Thoracic aorta (tissue), 2 donors: ENCODE measurements at regions not wholly inside any gene's neighbourhood (a gene's known extent, or its start where the extent isn't known, plus 50 kb on each side); places are given as distances from the start of the nearest gene placed in this dataset.

ENCODE experiments used
- ATAC-seq: fragments of 150-250 bp; one replicate; pipeline ENCODE4 v1.8.0; 2017; ENCODE audit warnings: low read depth; ENCODE audit not compliant: insufficient number of reproducible peaks, low FRiP score
- DNase-seq: peaks from one replicate; pipeline ENCODE4 v3.0.0-alpha.2; 2020; ENCODE audit warnings: low spot score
- H3K27ac ChIP-seq, 2 donors: fragments of 200-600 bp; sonication (generic); 1 replicate in 1 of 2; 2 replicates in 1 of 2; pipeline ENCODE4 v1.5.1; 2016; ENCODE audit warnings: mild to moderate bottlenecking in 2 of 2, moderate library complexity in 2 of 2
- H3K27me3 ChIP-seq: fragments of 200-600 bp; sonication (generic); replicated peaks from 2 replicates; pipeline ENCODE4 v1.6.0; 2016; ENCODE audit warnings: mild to moderate bottlenecking; ENCODE audit not compliant: insufficient read depth
- H3K36me3 ChIP-seq: fragments of 200-600 bp; sonication (generic); one replicate; pipeline ENCODE4 v1.5.1; 2016
- H3K4me1 ChIP-seq, 2 donors: fragments of 200-600 bp; sonication (generic); 1 replicate in 1 of 2; 2 replicates in 1 of 2; pipeline versions ENCODE4 v1.5.1 to v1.6.0; 2016; ENCODE audit warnings: low read depth in 2 of 2, mild to moderate bottlenecking in 1 of 2; ENCODE audit not compliant: control insufficient read depth in 1 of 2
- H3K4me3 ChIP-seq: fragments of 200-600 bp; sonication (generic); 2 replicates; pipeline ENCODE4 v1.5.1; 2016; ENCODE audit warnings: mild to moderate bottlenecking
- H3K9me3 ChIP-seq: fragments of 200-600 bp; sonication (generic); 2 replicates; pipeline ENCODE4 v1.5.1; 2016
- TF ChIP-seq, protein P1 (sequence below): fragments of 200-600 bp; sonication (generic); IDR thresholded peaks from one replicate; pipeline ENCODE4 v1.5.1; 2019; ENCODE audit warnings: antibody characterized with exemption

DNA sequence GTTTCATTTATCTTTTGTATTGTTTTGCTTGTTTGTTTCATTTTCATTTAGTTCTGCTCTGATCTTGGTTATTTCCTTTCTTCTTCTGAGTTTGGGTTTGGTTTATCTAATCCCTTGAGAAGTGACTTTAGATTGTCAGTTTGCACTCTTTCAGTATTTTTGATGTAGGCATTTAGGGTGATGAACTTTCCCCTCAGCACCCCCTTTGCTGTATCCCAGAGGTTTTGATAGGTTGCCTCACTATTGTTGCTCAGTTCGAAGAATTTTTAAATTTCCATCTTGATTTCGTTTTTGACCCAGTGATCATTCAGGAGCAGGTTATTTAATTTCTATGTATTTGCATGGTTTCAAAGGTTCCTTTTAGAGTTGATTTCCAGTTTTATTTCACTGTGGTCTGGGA, 119.6 kb upstream of the SSTR4 start:
- H3K27ac ChIP-seq = no peak overlapping the region
- no peaks in the 10 kb centered on the region for H3K9me3 ChIP-seq
- H3K4me1 ChIP-seq = peaks cover 0 to 6% of the 10 kb centered on the region in 2 donors
- H3K36me3 ChIP-seq = no peaks in the 10 kb centered on the region
- DNase-seq (no peak), ATAC-seq (no peak)
- H3K27me3 ChIP-seq = no peaks in the 10 kb centered on the region
- no peak overlapping the region for H3K4me3 ChIP-seq
- TF ChIP-seq, protein P1, sequence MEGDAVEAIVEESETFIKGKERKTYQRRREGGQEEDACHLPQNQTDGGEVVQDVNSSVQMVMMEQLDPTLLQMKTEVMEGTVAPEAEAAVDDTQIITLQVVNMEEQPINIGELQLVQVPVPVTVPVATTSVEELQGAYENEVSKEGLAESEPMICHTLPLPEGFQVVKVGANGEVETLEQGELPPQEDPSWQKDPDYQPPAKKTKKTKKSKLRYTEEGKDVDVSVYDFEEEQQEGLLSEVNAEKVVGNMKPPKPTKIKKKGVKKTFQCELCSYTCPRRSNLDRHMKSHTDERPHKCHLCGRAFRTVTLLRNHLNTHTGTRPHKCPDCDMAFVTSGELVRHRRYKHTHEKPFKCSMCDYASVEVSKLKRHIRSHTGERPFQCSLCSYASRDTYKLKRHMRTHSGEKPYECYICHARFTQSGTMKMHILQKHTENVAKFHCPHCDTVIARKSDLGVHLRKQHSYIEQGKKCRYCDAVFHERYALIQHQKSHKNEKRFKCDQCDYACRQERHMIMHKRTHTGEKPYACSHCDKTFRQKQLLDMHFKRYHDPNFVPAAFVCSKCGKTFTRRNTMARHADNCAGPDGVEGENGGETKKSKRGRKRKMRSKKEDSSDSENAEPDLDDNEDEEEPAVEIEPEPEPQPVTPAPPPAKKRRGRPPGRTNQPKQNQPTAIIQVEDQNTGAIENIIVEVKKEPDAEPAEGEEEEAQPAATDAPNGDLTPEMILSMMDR = no peak

GRCh38 chr20:22916021-22916842, 118.9 kb upstream of the SSTR4 start:
- ATAC-seq (no peak), DNase-seq (no peak)
- H3K9me3 ChIP-seq = no peaks in the 10 kb centered on the region
- H3K36me3 ChIP-seq = no peaks in the 10 kb centered on the region
- no peak overlapping the region for H3K4me3 ChIP-seq
- H3K4me1 ChIP-seq = peaks cover 0 to 8% of the 10 kb centered on the region in 2 donors
- H3K27me3 ChIP-seq = no peaks in the 10 kb centered on the region
- TF ChIP-seq, protein P1 = no peak
- H3K27ac ChIP-seq = no peak overlapping the region

- no peaks in the 10 kb centered on the region for H3K9me3 ChIP-seq
- H3K4me3 ChIP-seq = no peak overlapping the region
- DNase-seq (no peak), ATAC-seq (no peak)
- TF ChIP-seq, protein P1 = no peak
- no peak overlapping the region for H3K27ac ChIP-seq
- H3K27me3 ChIP-seq = no peaks in the 10 kb centered on the region
- no peaks in the 10 kb centered on the region for H3K36me3 ChIP-seq
- H3K4me1 ChIP-seq = peaks cover 0 to 18% of the 10 kb centered on the region in 2 donors
These were observed 116.7 kb upstream of the SSTR4 start for GRCh38 chr20:22918286-22918983.

DNA sequence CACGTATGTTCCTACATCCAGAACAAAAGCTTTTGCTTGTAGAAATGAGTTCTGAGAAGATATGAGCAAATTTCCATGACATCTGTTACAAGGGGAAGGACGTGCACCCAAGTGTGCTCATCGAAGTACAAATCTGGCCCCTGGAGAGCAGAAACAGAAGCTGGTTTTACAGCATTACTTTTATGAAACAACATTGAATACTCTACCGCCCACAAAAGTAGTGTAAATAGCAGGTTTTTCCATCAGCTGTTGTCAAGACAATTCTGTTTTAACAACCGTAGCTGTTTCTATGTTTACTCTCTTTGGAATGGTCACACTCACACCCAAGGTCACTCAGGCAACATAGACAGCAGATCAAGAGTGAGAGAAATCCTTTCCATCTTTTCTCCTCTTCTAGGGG, 114.2 kb upstream of the SSTR4 start:
- H3K36me3 ChIP-seq = no peaks in the 10 kb centered on the region
- ATAC-seq (no peak), DNase-seq (no peak)
- peaks cover 0 to 18% of the 10 kb centered on the region in 2 donors for H3K4me1 ChIP-seq
- no peaks in the 10 kb centered on the region for H3K9me3 ChIP-seq
- H3K4me3 ChIP-seq = no peak overlapping the region
- TF ChIP-seq, protein P1 = no peak
- H3K27ac ChIP-seq = no peak overlapping the region
- no peaks in the 10 kb centered on the region for H3K27me3 ChIP-seq

- H3K4me1 ChIP-seq = peaks cover 0 to 18% of the 10 kb centered on the region in 2 donors
- H3K4me3 ChIP-seq = no peak overlapping the region
- TF ChIP-seq, protein P1 = no peak
- H3K36me3 ChIP-seq = no peaks in the 10 kb centered on the region
- no peaks in the 10 kb centered on the region for H3K9me3 ChIP-seq
- H3K27ac ChIP-seq = no peak overlapping the region
- H3K27me3 ChIP-seq = no peaks in the 10 kb centered on the region
- ATAC-seq = peak; percentile 57
- DNase-seq = no peak
These were observed 113.3 kb upstream of the SSTR4 start for GRCh38 chr20:22921595-22922421.
